GM19372 (cell line): ENCODE measurements at regions not wholly inside any gene's neighbourhood (a gene's known extent, or its start where the extent isn't known, plus 50 kb on each side); places are given as distances from the start of the nearest gene placed in this dataset.
"Not testable (repeated sequence)": the region's sequence is repeated elsewhere in the genome, so short reads cannot be mapped to it uniquely, and the experiment has no call there.

Source experiments
- ATAC-seq: cut with Tn5 transposase; IDR thresholded peaks from one replicate; pipeline ENCODE4 v1.9.1; 2021; ENCODE audit warnings: mild to moderate bottlenecking, low read depth, moderate library complexity; ENCODE audit not compliant: unreplicated experiment

DNA sequence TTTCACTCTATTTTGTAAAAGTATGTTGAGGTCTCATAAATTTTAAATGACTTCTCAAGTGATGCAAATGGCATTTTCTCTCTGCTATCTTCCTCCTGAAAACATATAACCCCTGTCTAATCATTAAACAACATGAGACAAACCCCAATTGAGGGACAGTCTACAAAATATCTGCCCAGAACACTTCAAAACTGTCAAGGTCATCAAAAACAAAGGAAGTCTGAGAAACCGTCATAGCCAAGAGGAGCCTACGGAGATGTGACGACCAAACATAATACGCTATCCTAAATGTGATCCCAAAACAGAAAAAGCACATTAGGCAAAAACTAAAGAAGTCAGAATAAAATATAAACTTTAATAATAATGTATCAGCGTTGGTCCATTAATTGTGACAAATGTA, 282.3 kb upstream of the SEMA3C start:
- ATAC-seq, result no peak

DNA sequence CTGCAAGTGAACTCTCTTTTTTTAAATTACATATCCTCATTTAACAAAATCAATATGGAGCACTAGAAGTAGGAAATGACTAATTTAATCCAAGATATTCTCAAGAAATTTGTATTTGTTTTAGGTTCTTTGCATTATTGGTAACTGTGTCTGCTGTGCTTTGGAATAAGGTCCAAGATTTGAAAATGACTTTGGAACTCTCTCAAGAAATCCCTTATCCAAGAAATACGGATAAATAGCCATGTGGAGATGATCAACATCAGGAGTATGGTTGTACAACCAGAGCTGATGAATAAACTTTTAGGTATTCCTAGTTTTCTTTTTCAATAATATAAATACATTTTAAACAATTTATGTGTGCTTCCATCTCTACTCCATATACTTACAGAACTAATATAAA, 279.9 kb upstream of the SEMA3C start:
- no peak for ATAC-seq

DNA sequence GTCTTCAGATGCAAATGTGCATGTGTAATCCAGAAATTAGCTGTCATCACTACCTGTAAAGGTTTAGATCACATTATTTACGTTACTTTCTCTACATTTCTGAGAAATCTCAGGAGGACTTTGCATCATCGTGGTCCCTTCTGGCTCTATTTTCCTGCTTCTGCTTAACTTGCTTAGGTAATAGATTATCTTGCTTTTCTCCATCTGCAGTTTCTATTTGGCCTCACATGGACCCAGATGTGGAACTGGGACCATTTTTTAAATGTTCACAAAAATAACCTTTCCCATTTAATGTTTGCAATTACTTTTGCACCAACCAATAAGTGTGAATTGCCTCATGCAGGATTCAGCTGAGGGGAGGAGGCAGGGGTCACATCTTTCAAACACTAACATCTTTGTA, 278.4 kb upstream of the SEMA3C start:
- no peak for ATAC-seq

DNA sequence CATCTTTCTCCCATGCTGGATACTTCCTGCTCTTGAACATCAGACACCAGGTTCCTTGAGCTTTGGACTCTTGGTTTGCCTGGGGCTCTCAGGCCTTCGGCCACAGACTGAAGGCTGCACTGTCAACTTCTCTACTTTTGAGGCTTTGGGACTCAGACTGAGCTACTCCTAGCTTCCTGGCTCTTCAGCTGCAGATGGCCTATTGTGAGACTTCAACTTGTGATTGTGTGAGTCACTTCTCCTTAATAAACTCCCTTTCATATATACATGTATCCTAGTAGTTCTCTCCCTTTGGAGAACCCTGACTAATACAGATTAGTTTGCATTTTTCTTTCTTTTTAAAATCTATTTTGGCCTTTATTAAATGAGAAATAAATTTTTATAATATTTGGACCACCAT, 276.2 kb upstream of the SEMA3C start:
- ATAC-seq, result no peak

DNA sequence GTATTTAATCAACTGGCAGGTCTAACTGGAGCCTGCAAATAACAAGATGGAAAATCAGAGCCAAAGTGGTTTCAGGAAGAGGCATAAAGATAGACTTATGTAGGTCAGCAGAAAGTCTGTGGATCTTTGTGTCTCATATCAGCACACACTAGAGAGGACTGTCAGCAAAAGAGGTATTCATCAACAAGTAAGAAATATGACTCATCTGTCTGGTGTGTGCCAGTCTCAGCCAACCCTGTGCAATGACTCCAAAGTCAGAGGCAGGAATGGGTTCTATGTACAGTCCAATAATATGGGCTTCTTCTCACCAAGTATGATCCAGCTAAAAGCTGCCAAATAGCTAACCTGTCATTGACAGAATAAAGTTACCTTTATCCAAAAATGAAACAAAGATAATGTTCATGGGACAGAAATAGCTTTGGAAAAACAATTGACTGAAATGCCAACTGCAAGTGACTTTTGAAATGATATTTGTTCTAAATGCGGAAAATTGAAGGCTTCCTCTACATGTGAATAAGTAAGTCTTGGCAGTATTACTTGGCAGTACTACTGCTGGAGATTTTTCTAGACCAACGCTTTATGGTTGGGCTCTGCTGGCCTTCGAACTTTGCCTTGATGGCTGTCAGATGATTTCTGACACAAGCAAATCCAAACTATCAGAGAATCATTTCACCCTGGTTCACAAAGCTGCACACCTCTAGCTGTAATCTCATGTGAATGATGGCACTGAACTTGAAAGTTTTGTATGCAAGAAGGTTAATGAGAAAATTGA, 272.3 kb upstream of the SEMA3C start:
- no peak for ATAC-seq

DNA sequence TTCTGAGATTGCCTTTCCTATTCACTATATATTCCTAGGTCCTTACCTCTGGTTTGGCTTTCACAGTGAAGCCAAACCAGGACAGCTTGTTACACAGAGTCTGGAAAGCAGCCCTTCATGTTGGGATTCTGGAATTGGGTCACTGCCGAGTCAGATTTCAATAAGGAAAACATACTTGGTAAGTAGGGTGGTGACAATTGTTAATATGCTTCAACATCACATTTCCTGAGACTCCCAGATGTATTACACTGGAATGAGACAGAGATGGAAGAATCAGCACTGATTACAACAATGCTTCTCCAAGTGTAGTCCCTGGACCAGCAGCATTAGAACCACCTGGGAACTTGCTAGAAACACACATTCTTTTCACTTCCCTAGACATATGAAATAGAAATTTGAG, 268.9 kb upstream of the SEMA3C start:
- no peak for ATAC-seq

DNA sequence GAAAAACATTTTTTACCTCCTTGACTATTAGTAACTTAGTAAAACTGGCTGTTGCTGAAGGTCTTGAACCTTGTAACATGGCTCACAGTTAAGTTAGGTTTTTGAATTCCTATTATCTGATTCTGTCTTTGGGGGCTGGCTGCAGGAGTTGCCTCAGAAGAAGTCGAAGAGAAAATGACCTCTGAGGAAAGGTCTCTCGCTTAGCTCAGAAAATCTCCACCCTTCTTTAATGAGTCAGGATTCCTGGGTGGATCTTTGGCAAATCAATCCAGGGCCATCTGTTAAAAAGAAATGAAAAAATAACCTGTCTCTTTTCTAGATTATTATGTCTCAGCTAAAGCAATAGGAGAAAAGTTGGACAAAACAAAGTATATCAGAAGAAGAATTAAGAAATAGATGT, 267.8 kb upstream of the SEMA3C start:
- ATAC-seq, result no peak

DNA sequence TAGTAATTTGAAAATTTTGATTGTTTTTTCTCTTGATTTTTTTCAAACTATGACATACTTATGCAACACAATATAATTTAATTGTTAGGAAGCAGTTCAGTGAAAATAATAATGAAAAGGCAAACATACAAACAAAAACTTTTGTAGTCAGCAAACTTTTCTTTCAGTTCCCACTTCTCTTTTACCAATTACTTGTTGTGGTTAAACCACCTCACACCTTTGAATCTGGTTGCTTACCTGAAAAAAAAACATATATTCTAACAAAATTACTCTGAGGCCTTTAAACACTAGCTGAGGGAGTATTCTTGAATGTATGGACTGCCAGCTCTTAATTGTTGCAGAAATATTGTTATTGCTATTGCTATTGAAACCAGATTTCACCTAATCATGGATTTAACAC, 266.2 kb upstream of the SEMA3C start:
- ATAC-seq, result no peak

DNA sequence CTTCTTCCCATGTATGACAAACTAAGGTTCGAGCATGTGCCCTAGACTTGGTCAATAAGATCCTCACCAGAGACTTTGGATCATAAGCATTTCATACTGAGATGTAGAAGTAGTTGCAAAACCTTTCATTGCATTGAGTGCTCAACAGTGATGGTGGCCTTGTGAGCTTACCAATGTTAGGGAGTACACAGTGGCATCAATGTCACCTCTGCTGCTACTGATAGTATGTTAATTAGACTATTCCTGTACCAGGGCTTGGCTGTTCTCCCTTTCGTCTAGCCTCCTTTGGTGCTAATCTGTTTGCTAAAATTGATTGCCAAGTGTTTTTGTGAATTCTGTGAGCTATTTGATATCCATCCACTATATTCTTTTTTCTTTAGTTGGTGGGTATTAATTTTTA, 264.5 kb upstream of the SEMA3C start:
- no peak for ATAC-seq

DNA sequence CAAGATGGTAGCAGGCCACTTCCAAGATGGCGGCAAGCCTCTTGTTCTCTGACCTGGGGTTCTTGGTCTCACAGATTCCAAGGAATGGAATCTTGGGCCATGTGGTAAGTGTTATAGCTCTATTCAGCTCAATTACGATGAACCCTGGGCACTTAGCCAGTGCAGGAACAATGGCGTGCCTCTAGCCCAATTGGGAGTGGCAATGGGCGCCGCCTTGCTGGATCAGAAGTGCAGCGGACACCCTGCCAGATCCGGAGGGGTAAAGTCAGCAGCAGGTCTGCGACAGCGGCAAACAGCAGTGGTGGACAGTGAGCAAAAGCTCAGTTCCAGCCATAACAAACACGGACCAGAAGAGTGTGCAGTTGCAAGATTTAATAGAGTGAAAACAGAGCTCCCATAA, 263.2 kb upstream of the SEMA3C start:
- ATAC-seq, result not testable (repeated sequence)

DNA sequence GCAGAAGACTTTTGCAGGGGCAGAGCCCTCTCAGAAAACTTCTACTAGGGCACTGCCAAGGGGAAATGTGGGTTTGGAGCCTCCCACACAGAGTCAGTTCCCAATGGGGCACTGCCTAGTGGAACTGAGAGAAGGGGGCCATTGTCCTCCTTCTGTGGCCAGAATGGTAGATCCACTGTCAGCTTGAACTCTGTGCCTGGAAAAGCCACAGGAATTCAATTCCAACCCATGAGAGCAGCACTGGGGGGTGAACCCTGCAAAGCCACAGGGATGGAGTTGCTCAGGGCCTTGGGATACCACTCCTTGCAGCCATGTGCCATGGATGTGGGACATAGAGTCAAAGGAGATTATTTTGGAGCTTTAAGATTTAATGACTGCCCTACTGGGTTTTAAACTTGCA, 262.2 kb upstream of the SEMA3C start:
- no peak for ATAC-seq

DNA sequence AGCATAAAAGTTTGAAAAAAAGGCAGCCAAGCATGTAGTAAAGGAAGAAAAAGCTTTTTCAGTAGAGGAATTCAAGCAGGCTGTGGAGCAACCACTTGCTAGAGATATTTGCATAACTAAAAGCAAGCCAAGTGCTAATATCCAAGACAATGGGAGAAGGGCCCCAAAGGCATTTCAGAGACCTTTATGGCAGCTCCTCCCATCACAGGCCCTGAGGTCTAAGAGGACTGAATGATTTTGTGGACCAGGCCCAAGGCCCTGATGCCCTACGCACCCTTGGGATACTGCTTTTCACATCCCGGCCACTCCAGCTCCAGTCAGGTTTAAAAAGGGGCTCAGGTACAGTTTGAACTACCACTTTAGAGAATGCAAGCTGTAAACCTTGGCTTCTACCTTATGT, 261.7 kb upstream of the SEMA3C start:
- ATAC-seq, result no peak

DNA sequence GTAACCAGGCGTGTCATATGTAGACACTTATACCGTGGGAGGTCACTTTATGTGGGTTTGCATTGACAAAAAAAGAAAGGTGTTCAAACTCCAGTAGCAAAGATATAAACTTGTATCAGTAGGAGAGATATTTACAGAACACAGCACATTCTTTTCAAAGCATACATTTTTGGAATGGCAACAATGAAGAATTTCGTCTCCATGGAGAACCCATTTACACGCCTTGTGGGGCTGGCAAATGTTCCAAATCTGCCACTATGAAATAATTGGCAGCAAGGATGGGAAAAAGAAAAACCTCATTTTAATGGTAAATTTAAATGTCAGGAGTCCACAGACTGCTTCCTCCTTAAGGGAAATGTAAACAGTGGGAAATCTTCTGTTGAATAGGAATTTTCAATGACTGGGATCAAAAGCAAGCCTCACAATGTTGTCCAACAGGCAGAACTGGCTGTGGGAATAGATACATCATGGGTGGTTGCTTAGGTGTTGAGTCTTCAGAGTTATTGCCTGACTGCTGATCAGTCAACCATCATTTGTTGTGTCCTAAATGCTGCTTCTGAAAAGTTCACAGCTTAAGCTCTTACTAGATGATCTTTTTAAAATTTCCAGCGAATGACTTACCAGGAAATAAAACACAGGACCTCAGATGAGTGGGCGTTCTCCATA, 256.6 kb upstream of the SEMA3C start:
- no peak for ATAC-seq

DNA sequence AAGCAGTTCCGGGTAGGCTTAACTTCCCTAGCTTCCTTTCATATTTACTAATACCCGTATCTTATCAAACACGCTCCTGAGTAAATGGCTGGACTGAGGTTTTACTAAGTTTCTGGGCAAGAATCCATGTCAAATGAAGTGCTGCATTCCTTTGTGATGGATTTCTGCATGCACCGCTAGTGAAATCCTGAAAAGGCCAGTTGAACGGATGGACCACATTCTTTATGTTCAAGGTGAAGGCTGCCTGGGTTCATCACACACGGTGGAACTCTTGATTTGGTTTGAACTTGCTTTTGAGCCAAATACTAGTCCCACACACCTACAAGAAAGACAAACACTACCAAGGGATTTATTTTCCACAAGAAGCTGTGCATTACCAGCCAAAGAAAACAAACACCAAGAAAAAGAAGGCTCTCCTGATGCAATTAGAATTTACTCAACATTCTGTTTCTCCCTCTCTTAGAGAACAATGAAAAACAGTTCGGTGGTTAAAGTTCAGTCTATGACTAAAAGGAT, 255.0 kb upstream of the SEMA3C start:
- ATAC-seq, result no peak

DNA sequence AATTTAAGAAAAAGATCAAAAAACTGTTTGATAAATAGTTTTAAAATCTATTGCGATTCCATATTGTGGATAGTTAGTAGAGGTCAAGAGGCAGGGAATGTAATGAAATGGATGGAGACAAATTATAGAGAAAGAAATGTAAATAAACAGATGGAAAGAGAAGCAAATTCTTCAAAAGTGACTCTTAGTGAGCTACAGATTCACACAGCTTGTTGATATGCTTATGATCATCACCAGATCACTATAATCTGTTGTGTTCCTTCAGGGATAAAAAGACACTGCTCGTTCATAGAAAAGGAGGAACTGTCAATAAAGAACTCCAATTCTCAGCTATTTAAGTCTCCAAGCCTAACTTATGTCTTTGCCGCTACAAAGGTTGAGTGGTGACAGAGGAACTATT, 251.4 kb upstream of the SEMA3C start:
- ATAC-seq, result no peak

DNA sequence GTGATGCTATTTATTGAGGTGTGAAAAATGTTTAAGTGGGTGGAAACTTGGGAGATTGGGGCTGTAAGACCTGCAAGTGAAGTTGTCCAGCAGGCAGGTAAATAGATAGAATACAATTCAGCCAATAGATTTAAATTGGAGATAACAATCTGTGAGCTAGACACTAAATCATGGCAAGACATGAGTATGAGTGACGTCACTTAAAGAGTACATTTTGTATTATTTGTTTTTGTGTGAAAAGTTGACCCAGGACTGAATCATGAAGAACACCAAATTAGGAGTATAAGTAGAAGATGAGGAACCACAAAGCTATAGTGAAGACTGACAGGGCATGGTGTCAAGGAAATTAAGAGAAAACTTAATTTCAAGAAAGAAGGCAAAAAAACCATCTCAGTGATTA, 249.1 kb upstream of the SEMA3C start:
- no peak for ATAC-seq

DNA sequence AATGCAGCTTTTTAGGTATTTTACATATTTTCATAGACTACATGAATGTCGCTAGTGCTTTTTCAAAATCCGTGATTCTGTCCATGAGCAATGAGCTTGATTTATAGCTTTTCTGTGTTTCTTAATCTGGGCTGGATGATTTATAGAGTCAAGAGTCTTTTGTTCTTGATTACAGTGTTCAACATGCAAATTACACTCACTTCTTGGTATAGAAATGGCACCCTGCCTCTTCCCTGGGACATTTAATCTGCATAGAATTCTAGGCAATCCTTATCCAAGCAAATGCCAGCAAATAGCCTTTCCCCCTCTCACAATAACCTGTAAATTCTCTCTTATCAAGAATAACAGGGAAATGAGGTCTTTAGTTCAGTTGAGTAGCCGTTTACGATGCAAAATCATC, 246.2 kb upstream of the SEMA3C start:
- no peak for ATAC-seq

DNA sequence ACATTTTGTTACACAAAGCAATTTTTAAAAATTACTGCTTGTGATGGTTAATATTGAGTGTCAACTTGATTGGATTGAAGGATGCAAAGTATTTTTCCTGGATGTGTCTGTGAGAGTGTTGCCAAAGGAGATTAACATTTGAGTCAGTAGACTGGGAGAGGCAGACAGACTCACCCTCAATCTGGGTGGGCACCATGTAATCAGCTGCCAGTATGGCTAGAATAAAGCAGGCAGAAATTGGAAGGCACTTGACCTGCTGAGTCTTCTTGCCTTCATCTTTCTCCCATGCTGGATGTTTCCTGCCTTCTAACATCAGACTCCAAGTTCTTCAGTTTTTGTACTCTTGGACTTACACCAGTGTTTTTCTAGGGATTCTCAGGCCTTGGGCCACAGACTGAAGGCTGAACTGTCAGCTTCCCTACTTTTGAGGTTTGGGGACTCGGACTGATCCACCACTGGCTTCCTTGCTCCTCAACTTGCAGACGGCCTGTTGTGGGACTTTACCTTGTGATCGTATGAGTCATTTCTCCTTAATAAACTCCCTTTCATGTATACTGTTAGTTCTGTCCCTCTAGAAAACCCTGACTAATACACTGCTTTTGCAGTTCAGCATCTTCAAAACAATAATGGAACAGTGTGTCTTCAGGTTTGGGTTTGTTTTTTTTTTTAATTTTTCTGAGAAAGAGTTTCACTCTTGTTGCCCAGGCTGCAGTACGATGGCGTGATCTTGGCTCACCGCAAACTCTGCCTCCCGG, 244.1 kb upstream of the SEMA3C start:
- ATAC-seq, result no peak

DNA sequence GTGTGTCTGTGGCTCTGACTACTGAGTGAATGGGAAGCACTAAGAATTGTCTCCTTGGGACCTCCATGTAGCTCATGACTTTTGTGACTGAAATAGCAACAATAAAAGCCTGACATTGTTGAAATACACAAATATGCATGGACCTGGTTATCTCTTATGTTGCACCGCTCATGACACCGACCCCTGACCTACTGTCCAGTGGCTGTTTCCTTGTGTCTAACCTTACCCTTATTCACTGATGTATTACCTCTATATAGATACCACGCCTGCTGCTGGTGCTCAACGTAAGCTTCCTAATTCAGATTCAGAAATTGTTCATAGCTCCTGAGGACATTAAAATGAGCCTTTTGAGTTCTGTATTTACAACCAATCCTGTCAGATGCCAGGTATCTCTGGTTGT, 243.4 kb upstream of the SEMA3C start:
- ATAC-seq, result no peak

DNA sequence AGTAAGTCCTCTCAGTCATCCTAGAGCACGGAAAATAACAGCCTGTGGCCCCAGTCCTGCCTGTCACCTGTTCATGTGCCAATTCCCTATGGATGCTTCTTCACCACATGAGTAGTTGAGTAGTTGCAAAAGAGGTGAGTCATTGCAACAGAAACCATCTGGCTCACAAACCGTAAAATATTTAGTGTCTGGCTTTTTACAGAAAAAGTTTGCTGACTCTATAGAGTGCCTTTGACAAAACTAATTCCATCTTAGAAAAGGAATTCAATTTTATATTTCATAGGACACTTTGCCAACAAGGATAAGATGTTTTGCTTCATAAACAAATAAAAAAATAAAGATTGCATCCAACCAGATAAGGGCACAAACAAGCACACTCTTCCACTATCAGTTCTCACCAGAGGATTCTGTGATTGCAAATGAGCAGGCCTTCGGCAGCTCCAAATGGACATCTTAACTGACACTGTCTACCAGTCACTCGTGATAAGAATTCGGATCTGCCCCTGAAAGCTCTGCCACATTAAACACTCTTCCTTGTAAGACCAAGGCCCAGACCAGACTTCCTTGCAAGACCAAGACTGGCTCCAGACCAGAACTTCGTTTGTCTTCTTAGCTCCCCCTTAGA, 242.7 kb upstream of the SEMA3C start:
- ATAC-seq, result no peak

DNA sequence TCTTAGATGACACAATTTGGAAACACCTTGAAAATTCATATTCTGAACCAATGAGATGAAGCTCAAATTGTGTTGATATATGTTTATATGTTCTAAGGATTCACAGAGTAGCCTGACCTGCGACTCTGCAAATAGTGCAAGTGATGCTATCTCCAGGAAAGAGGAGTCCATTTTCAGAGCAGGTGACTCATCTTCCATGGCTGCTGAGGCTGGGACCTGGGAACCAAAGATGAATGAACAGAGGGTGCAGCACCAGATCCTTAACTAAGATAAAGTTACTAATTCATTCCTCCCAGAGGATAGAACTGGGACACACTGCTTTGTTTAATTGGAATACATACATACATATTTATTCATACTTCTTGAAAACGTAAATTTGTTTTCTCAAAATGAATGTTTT, 240.6 kb upstream of the SEMA3C start:
- ATAC-seq, result no peak
